ENCODE measurements at regions not wholly inside any gene's neighbourhood (a gene's known extent, or its start where the extent isn't known, plus 50 kb on each side); places are given as distances from the start of the nearest gene placed in this dataset.

GRCh38 chr5:38190111-38190510 is 68.2 kb upstream of the EGFLAM start:
- no peak for TF ChIP-seq ZNF785 (tag by site-specific recombination; IDR thresholded peaks at IDR 0.05)
- no peak for TF ChIP-seq ZNF16 (tag by site-specific recombination; IDR thresholded peaks at IDR 0.05; ENCODE audit: low read depth)
- no peak for TF ChIP-seq IKZF3 (tag by site-specific recombination; IDR thresholded peaks at IDR 0.05)
- TF ChIP-seq ZNF184 (tag by site-specific recombination; IDR thresholded peaks at IDR 0.05) = no peak
- TF ChIP-seq ZNF513 (tag by site-specific recombination; IDR thresholded peaks at IDR 0.05) = no peak
- no peak for TF ChIP-seq ZNF214 (tag by site-specific recombination; IDR thresholded peaks at IDR 0.05; ENCODE audit: borderline replicate concordance)
- TF ChIP-seq ZFP3 (tag by site-specific recombination; IDR thresholded peaks at IDR 0.05; ENCODE audit: low read depth) = no peak
- no peak for TF ChIP-seq PRDM4 (tag by site-specific recombination; IDR thresholded peaks at IDR 0.05)
- TF ChIP-seq ZNF292 (tag by site-specific recombination; IDR thresholded peaks at IDR 0.05; ENCODE audit: borderline replicate concordance, low read depth) = no peak
- no peak for TF ChIP-seq ZFP37 (tag by site-specific recombination; IDR thresholded peaks at IDR 0.05)
- no peak for TF ChIP-seq ZBTB49 (tag by site-specific recombination; IDR thresholded peaks at IDR 0.05; ENCODE audit: low read depth)
- TF ChIP-seq ZNF266 (tag by site-specific recombination; IDR thresholded peaks at IDR 0.05; ENCODE audit: low read depth) = no peak
- no peak for TF ChIP-seq ZNF571 (tag by site-specific recombination; IDR thresholded peaks at IDR 0.05)
- no peak for TF ChIP-seq ZNF146 (tag by site-specific recombination; IDR thresholded peaks at IDR 0.05)

GRCh38 chr5:38189081-38189504 is 69.3 kb upstream of the EGFLAM start:
- no peaks in the 10 kb centered on the region for H3K9me3 ChIP-seq (ENCODE audit: control insufficient read depth, insufficient read depth, low read depth, low read length)
- CTCF ChIA-PET = interaction anchor here (0.6 to 1.1 kb wide), 6 partner anchors 20 to 772 kb away, joined by 3 to 5 read pairs (median 3); no protein-coding TSS in a partner anchor
- H3K36me3 ChIP-seq (ENCODE audit: control insufficient read depth in 2 of 2, insufficient read depth in 1 of 2, low read length in 2 of 2) = no peaks in the 10 kb centered on the region
- H3K27ac ChIP-seq (ENCODE audit: extremely low read depth, low read depth, low read length) = no peak overlapping the region
- no peaks in the 10 kb centered on the region for H3K4me1 ChIP-seq (ENCODE audit: control insufficient read depth, insufficient read depth, low read length)
- no peak for TF ChIP-seq KLF7 (tag by site-specific recombination; IDR thresholded peaks at IDR 0.05; ENCODE audit: borderline replicate concordance)
- no peak for TF ChIP-seq ZNF529 (tag by site-specific recombination; IDR thresholded peaks at IDR 0.05; ENCODE audit: insufficient replicate concordance)
- TF ChIP-seq ZNF311 (tag by site-specific recombination; IDR thresholded peaks at IDR 0.05; ENCODE audit: borderline replicate concordance) = no peak
- TF ChIP-seq ZNF274 (IDR thresholded peaks at IDR 0.05; ENCODE audit: low read length) = no peak
- no peak for TF ChIP-seq ZNF274 (tag by site-specific recombination; IDR thresholded peaks at IDR 0.05; ENCODE audit: borderline replicate concordance)
- TF ChIP-seq ZNF514 (tag by site-specific recombination; IDR thresholded peaks at IDR 0.05) = no peak
- TF ChIP-seq ZFHX2 (tag by site-specific recombination; conservative IDR thresholded peaks at IDR 0.05) = no peak
- TF ChIP-seq ZNF76 (tag by site-specific recombination; IDR thresholded peaks at IDR 0.05; ENCODE audit: borderline replicate concordance, low read depth) = no peak
- no peak for TF ChIP-seq ZNF2 (tag by site-specific recombination; IDR thresholded peaks at IDR 0.05)
- TF ChIP-seq ZNF561 (tag by site-specific recombination; IDR thresholded peaks at IDR 0.05; ENCODE audit: borderline replicate concordance) = no peak
- TF ChIP-seq ZNF623 (tag by site-specific recombination; IDR thresholded peaks at IDR 0.05) = no peak
- no peak for TF ChIP-seq ZNF837 (tag by site-specific recombination; IDR thresholded peaks at IDR 0.05)
- TF ChIP-seq GLI4 (tag by site-specific recombination; IDR thresholded peaks at IDR 0.05) = no peak
- TF ChIP-seq SP2 (tag by site-specific recombination; IDR thresholded peaks at IDR 0.05) = no peak
- TF ChIP-seq PRDM4 (tag by site-specific recombination; IDR thresholded peaks at IDR 0.05) = no peak
- no peak overlapping the region for H3K4me3 ChIP-seq (ENCODE audit: low read depth, low read length)
- POLR2A ChIA-PET = no interaction called here

More at GRCh38 chr5:38190111-38190510, 68.2 kb upstream of the EGFLAM start:
- Histone ChIP-seq H3K9me3 (ENCODE audit: control insufficient read depth, insufficient read depth, low read depth, low read length) (no peaks in the 10 kb centered on the region), H3K4me3 (ENCODE audit: low read depth, low read length) (no peak overlapping the region), H3K4me1 (ENCODE audit: control insufficient read depth, insufficient read depth, low read length) (no peaks in the 10 kb centered on the region), H3K27ac (ENCODE audit: extremely low read depth, low read depth, low read length) (no peak overlapping the region), H3K36me3 (ENCODE audit: control insufficient read depth in 2 of 2, insufficient read depth in 1 of 2, low read length in 2 of 2) (no peaks in the 10 kb centered on the region)
- CTCF ChIA-PET = interaction anchor here (0.6 to 5.1 kb wide), 6 partner anchors 19 to 778 kb away, joined by 3 to 49 read pairs (median 4); no protein-coding TSS in a partner anchor
- POLR2A ChIA-PET = no interaction called here

Data from HEK293 (cell line).